COLO668 (cell line): ENCODE measurements at regions not wholly inside any gene's neighbourhood (a gene's known extent, or its start where the extent isn't known, plus 50 kb on each side); places are given as distances from the start of the nearest gene placed in this dataset.

Experiments
- DNase-seq: peaks from one replicate; lab custom pipeline; 2025; ENCODE audit not compliant: unreplicated experiment; lab: John Stamatoyannopoulos, UW

DNA sequence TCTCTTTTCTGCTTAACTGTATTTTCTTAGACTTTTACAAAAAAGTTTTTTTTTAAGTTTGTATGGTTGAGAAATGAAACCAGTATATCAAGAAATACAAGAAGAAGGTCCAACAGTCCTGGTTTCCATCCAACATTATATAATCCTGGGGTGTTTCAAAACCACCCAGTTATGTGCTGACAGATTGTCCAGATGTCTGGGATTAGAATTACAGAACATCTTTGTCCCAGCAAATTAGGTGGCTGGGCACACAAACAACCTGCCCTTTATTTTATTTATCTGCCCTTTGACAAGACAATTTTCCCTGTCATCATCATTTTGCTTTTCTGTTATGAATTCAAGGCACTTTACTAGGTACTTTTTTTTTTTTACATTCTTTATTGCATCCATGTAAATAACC lies 622.1 kb downstream of the PLPP3 start:
- no peak for DNase-seq

- DNase-seq, result no peak
Measured at GRCh38 chr1:55955016-55955621, 624.2 kb downstream of the PLPP3 start.

DNA sequence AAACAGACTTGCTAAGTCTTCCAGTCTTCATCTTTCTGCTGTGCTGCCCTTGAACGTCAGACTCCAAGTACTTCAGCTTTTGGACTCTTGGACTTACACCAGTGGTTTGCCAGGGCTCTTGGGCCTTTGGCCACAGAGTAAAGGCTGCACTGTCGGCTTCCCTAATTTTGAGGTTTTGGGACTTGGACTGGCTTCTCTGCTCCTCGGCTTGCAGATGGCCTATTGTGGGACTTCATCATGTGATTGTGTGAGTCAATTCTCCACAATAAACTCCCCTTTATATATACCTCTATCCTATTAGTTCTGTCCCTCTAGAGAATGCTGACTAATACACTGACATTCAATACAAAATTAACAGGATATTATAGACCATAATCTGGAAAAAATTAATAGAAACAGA lies 628.1 kb downstream of the PLPP3 start:
- no peak for DNase-seq

DNA sequence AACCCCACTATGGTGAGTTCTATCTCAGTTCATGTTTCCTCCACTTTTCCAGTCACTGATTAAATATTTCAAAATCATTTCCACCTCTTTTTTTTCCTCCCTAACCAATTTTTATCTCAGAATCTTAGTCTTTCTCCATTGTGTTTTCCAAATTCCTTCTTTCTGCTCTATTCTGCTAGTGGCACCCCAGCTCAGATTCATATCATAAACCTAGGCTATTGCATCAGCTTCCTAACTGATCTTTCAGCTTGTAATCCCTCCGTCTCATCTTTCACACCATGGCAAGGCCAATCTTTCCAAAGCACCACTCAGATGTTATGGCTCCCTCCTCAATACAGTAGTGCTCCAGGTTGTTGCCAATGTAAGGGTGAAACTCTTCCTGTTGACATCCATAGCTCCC lies 631.9 kb downstream of the PLPP3 start:
- no peak for DNase-seq

GRCh38 chr1:55943721-55944435 lies 635.5 kb downstream of the PLPP3 start:
- DNase-seq, result no peak

GRCh38 chr1:55943012-55943411 lies 636.4 kb downstream of the PLPP3 start:
- DNase-seq, result no peak

DNA sequence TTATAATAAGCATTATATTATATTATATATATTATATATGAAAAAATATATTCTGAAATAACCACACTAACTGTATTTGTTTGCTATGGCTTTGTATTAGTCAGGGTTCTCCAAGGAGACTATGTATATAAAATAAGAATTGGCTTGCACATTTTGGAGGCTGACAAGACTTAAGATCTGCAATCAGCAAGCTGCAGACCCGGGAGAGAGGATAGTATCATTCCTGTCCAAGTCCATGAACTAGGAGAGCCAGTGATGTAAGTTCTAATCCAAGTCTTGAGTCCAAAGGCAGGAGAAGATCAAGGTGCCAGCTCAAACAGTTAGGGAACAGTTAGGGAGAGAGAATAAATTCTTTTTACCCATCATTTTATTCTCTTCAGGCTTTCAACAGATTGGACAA lies 639.5 kb downstream of the PLPP3 start:
- no peak for DNase-seq

DNA sequence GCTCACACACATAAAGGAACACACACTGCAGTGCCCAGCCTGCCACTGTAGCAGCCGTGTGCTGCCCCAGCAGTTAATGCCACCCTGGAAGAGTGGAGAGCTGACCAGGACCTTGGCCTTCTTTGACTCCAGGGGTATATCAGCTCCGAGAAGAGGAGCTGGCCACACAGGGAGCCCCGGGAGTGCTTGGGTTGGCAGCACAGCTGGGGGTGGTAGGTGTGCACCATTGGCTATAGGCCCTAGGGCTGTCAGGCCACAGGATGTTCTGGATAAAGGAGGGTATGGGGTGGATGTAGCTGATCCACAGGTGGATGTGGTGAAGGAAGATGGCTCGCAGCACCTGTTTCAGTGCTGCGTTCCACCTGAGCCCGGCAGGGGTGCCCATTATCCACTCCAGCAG lies 640.5 kb downstream of the PLPP3 start:
- DNase-seq, result no peak

DNA sequence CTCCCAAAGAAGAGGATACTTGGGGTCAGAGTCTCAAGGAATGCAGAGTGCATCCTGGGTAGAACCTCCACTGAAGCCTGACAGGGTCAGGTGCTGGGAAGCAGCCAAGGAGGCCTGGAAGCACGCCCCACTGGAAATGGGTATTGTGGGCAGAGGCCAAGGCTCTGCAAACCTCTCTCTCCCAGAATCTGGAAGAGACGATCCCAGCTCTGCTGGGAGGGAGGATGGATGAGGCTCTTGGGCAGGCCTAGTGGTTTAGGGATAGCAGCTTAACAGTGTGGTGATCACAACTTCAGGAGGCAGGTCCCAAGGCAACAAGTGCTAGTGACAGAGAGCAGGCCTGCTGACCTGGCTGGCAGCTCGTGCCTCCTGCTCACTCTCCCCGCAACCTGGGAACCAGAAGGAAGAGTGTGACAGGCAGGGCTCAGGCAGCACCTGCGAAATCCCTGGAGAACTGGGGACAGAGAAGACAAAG lies 641.0 kb downstream of the PLPP3 start:
- no peak for DNase-seq

GRCh38 chr1:55937840-55938375 lies 641.5 kb downstream of the PLPP3 start:
- DNase-seq, result no peak

DNA sequence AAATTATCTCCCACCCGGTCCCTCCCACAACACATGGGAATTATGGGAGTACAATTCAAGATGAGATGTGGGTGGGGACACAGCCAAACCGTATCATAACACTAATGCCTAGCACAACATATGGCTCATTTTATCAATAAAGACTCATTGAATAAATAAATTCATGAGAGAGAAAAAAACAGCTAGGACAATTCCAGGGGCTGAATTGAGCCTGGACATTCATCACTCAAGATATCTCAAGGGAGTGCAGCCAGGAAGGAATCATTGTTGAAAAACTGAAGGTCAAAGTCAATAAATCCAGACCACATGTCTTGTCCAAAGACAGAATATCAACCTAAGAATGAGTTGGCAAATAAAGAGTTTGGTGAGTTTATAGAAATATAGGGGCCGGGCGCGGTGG lies 644.1 kb downstream of the PLPP3 start:
- DNase-seq, result no peak

DNA sequence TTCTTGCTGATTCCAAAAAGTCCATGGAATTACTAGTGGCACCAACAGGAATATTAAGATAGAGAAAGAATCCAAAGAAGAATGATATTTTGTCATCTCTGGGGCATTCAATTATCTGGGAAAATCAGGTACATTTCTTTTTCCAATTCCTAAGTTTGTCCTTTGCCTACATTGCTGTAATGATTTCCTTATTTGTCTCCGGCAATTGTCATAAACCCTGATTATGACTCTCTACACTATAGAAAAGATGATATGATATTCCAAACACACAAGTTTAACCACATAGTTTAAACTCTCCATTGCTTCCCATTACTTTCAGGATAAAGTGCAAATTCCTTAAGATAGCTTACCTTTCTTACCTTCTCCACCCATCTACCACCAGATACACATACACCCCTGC lies 647.0 kb downstream of the PLPP3 start:
- no peak for DNase-seq

GRCh38 chr1:55931081-55931940 lies 648.1 kb downstream of the PLPP3 start:
- DNase-seq, result no peak

- DNase-seq, result no peak
Measured at GRCh38 chr1:55929652-55930051, 649.7 kb downstream of the PLPP3 start.

DNA sequence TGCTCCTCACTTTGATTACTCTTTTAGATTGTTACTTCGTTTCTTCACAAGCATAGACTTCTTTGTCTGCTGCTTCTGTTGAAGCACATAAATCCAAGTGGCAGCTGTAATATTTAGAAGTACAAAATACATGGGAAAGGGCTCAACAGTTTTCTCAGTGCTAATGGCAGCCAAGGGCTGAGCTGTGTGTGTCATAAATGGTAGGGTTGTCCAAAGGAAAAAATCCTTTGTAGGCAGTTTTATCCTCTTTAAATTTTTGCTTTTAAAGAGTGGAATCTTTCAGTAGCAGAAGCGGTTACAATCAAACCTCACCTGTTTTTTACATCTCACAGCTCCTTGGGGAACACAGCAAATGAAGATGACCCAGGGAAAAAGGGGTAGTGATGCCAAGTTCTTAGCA lies 650.8 kb downstream of the PLPP3 start:
- no peak for DNase-seq

DNA sequence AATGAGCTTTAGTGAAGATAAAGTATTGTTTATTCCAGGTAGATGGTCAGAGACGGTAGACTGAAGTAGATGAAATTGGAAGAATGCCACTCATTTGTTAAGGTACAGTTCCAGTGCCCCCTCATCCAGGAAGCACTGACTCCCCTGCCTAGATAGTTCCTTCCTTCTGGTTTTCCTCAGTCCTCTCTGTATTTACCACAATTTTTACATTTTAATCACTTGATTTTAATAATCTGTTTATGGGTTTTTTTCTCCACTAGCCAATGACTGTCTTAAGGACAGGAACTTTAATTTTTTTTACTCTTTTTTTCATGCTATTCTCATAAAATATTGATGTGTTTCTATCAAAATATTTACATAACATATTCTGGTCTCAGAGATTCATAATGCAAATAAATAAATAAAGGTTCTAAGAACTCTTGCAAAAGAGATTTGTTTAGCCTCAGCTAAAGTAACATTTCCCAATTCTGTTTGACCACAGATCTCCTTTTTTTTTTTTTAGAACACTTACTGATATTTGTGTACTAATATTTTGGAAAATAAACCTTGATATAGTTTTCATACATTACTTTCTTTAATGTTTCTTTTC lies 651.6 kb downstream of the PLPP3 start:
- DNase-seq, result no peak

- DNase-seq, result no peak
Measured at GRCh38 chr1:55926906-55927471, 652.4 kb downstream of the PLPP3 start.

DNA sequence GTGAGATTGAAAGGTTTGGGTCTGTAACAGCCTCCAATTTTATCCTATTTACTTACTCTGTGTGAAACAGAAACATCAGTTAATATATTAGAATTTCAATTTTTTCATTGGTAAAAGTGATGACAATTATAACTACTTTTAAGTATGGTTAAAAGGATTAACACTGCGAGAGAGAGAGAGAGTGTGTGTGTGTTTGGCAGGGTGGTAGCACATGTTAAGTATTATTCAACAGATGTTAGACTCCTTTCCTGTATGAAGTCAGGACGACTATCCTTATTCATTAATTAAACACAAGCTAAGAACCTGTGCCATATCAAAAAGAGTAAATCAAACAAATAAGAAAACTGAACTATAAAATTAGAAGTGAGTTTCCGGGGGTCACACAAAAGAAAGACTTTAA lies 662.5 kb downstream of the PLPP3 start:
- DNase-seq, result no peak

DNA sequence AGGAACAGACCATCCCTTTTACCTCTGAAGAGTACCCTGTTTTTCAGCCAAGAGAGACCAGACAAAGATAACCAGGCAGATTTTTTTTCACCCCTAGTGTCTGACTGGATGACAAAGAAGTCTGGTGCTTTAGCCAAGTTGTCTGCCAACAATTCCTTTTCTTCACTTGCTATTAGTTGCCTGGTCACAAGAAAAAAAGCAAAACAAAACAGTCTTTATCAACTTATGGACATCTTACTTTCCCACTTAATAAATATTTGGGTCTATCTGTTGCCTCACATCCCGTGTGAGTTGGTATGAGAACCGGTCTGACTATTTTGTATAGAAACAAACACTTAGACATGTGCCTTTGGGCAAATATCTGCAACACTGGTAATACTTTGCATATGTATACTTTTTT lies 662.9 kb downstream of the PLPP3 start:
- DNase-seq, result no peak

- no peak for DNase-seq
Measured at GRCh38 chr1:55913565-55913964, 665.8 kb downstream of the PLPP3 start.

DNA sequence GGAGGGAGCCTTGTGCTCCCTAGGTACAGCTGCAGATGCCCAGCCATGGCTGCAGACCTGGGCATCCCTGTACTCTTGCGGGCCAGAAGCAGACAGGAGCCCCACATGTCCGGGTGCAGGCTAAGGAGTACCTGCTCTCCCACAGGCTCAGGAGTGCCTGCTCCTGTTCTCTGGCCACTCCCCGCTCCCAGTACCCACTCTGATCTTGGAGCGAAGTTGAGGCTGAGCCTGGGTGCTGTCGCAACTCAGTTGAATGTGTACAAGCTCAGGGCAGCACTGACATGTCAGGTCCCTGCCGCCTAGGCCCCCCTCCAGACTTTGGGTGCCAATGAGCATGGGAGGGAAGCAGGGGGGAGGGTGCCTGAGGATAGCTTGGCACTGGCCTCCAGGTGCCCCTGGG lies 666.9 kb downstream of the PLPP3 start:
- DNase-seq, result no peak
